ENCODE measurements at regions not wholly inside any gene's neighbourhood (a gene's known extent, or its start where the extent isn't known, plus 50 kb on each side); places are given as distances from the start of the nearest gene placed in this dataset.

GRCh38 chr3:73228000-73228399 is 166.5 kb downstream of the EBLN2 start:
- Histone ChIP-seq H3K27ac (no peak overlapping the region), H3K9me3 (no peaks in the 10 kb centered on the region), H3K27me3 (no peaks in the 10 kb centered on the region), H3K4me1 (no peaks in the 10 kb centered on the region), H3K4me3 (no peak overlapping the region), H3K36me3 (no peaks in the 10 kb centered on the region)
- DNase-seq (no peak), ATAC-seq (no peak)
- 60% methylated on average over 5 of the region's 5 CpGs for WGBS (ENCODE audit: insufficient coverage, low coverage, low lambda C conversion rate, missing lambda C conversion rate)
- intact Hi-C loops (cut with DNase I) = no loop called here
- TF ChIP-seq CTCF (IDR thresholded peaks at IDR 0.05) (no peak), POLR2A (IDR thresholded peaks at IDR 0.05) (no peak)

GRCh38 chr3:73228437-73228836 is 167.0 kb downstream of the EBLN2 start:
- no peak overlapping the region for H3K4me3 ChIP-seq
- no peaks in the 10 kb centered on the region for H3K27me3 ChIP-seq
- TF ChIP-seq CTCF (IDR thresholded peaks at IDR 0.05) (no peak), POLR2A (IDR thresholded peaks at IDR 0.05) (no peak)
- H3K36me3 ChIP-seq = no peaks in the 10 kb centered on the region
- intact Hi-C loops (cut with DNase I) = no loop called here
- no peak overlapping the region for H3K27ac ChIP-seq
- DNase-seq (no peak), ATAC-seq (peak in 1 of 4 donors; percentile 59)
- WGBS (ENCODE audit: insufficient coverage, low coverage, low lambda C conversion rate, missing lambda C conversion rate) = 57% methylated on average over 5 of the region's 5 CpGs
- no peaks in the 10 kb centered on the region for H3K9me3 ChIP-seq
- no peaks in the 10 kb centered on the region for H3K4me1 ChIP-seq

- ATAC-seq = no peak
- Histone ChIP-seq H3K27me3 (no peaks in the 10 kb centered on the region), H3K9me3 (no peaks in the 10 kb centered on the region), H3K36me3 (no peaks in the 10 kb centered on the region), H3K4me3 (no peak overlapping the region), H3K4me1 (no peaks in the 10 kb centered on the region), H3K27ac (no peak overlapping the region)
- no peak for TF ChIP-seq POLR2A (IDR thresholded peaks at IDR 0.05)
- TF ChIP-seq CTCF (IDR thresholded peaks at IDR 0.05) = no peak
- intact Hi-C loops (cut with DNase I) = no loop called here
- DNase-seq = no peak
- 40% methylated on average over 6 of the region's 8 CpGs for WGBS (ENCODE audit: insufficient coverage, low coverage, low lambda C conversion rate, missing lambda C conversion rate)
These were observed 167.5 kb downstream of the EBLN2 start for GRCh38 chr3:73228959-73229358.

- Histone ChIP-seq H3K4me1 (no peaks in the 10 kb centered on the region), H3K27me3 (no peaks in the 10 kb centered on the region), H3K9me3 (no peaks in the 10 kb centered on the region), H3K36me3 (no peaks in the 10 kb centered on the region), H3K27ac (no peak overlapping the region), H3K4me3 (no peak overlapping the region)
- DNase-seq = no peak
- WGBS (ENCODE audit: insufficient coverage, low coverage, low lambda C conversion rate, missing lambda C conversion rate) = 67% methylated on average over 4 of the region's 4 CpGs
- TF ChIP-seq CTCF (IDR thresholded peaks at IDR 0.05) = no peak
- ATAC-seq = no peak
- intact Hi-C loops (cut with DNase I) = no loop called here
These were observed 173.0 kb downstream of the EBLN2 start for GRCh38 chr3:73234354-73235014.

- no peak for ATAC-seq
- no peaks in the 10 kb centered on the region for H3K9me3 ChIP-seq
- WGBS (ENCODE audit: insufficient coverage, low coverage, low lambda C conversion rate, missing lambda C conversion rate) = 53% methylated on average over 7 of the region's 7 CpGs
- no peak overlapping the region for H3K27ac ChIP-seq
- H3K4me1 ChIP-seq = no peaks in the 10 kb centered on the region
- no peak for DNase-seq
- no peaks in the 10 kb centered on the region for H3K36me3 ChIP-seq
- intact Hi-C loops (cut with DNase I) = no loop called here
- TF ChIP-seq CTCF (IDR thresholded peaks at IDR 0.05) (no peak), POLR2A (IDR thresholded peaks at IDR 0.05) (no peak)
- no peaks in the 10 kb centered on the region for H3K27me3 ChIP-seq
- H3K4me3 ChIP-seq = no peak overlapping the region
These were observed 174.3 kb downstream of the EBLN2 start for GRCh38 chr3:73235768-73236167.

Measured in right lobe of liver (tissue), 6 donors.